ENCODE measurements at regions not wholly inside any gene's neighbourhood (a gene's known extent, or its start where the extent isn't known, plus 50 kb on each side); places are given as distances from the start of the nearest gene placed in this dataset.

- no peak for TF ChIP-seq REST (IDR thresholded peaks at IDR 0.05; ENCODE audit: insufficient read depth in 1 of 2, low read depth in 2 of 2, low read length in 2 of 2)
- TF ChIP-seq TAF1 (IDR thresholded peaks at IDR 0.05; ENCODE audit: borderline replicate concordance, insufficient read depth, low read length): no peak
- TF ChIP-seq SIN3A (IDR thresholded peaks at IDR 0.05; ENCODE audit: borderline replicate concordance, insufficient read depth, low read length): no peak
- no peak for TF ChIP-seq FOXP2 (optimal IDR thresholded peaks at IDR 0.05; ENCODE audit: borderline replicate concordance, extremely low read depth, extremely low read length, insufficient read depth)
- no peak for TF ChIP-seq POLR2AphosphoS5 (IDR thresholded peaks at IDR 0.05; ENCODE audit: low read depth, low read length)
Observed at GRCh38 chr7:47179812-47180515, 401.9 kb downstream of the TNS3 start.

DNA sequence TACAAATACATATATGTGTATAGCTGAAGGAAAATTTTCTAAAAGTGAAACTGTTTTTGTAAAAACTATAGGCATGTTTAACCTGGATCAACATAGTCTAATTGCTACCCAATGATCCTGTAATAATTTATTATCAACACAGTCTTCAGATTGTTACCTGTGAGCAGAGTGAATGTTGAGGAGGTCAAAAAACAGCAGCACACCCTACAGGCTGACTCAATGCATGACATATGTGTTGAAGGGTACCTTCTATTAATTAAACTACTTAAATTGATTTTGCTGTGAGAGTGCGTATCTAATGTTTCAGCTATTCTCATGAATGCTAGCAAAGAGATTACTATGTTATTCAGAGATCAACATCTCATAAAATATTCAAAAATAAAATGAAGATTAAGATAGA lies 411.4 kb downstream of the TNS3 start:
- TF ChIP-seq SIN3A (IDR thresholded peaks at IDR 0.05; ENCODE audit: borderline replicate concordance, insufficient read depth, low read length) (no peak), REST (IDR thresholded peaks at IDR 0.05; ENCODE audit: insufficient read depth in 1 of 2, low read depth in 2 of 2, low read length in 2 of 2) (no peak), POLR2AphosphoS5 (IDR thresholded peaks at IDR 0.05; ENCODE audit: low read depth, low read length) (no peak), FOXP2 (optimal IDR thresholded peaks at IDR 0.05; ENCODE audit: borderline replicate concordance, extremely low read depth, extremely low read length, insufficient read depth) (no peak), TAF1 (IDR thresholded peaks at IDR 0.05; ENCODE audit: borderline replicate concordance, insufficient read depth, low read length) (no peak)

DNA sequence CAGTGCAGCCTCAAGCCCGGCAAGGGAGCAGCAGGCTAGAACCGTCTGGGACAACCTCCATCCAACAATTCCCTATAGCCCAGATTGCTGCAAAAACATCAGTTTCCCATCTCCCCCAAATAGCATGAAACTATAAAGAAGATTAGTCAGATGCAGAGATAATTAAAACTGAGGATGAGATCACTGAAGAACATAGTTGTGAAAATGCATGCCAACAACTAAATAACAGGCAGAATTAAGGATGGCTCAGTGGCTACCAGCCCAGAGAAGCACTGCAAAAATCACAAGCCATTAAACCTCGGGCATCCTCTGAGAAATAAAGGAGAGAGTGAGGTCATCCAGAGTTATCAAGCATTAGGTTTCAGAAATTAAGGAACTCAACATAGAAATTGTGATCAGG lies 427.1 kb downstream of the TNS3 start:
- no peak for TF ChIP-seq POLR2AphosphoS5 (IDR thresholded peaks at IDR 0.05; ENCODE audit: low read depth, low read length)
- no peak for TF ChIP-seq TAF1 (IDR thresholded peaks at IDR 0.05; ENCODE audit: borderline replicate concordance, insufficient read depth, low read length)

GRCh38 chr7:47153576-47153975 lies 428.3 kb downstream of the TNS3 start:
- no peak for TF ChIP-seq TAF1 (IDR thresholded peaks at IDR 0.05; ENCODE audit: borderline replicate concordance, insufficient read depth, low read length)
- no peak for TF ChIP-seq SIN3A (IDR thresholded peaks at IDR 0.05; ENCODE audit: borderline replicate concordance, insufficient read depth, low read length)
- TF ChIP-seq REST (IDR thresholded peaks at IDR 0.05; ENCODE audit: insufficient read depth in 1 of 2, low read depth in 2 of 2, low read length in 2 of 2): no peak
- TF ChIP-seq POLR2AphosphoS5 (IDR thresholded peaks at IDR 0.05; ENCODE audit: low read depth, low read length): no peak
- no peak for TF ChIP-seq FOXP2 (optimal IDR thresholded peaks at IDR 0.05; ENCODE audit: borderline replicate concordance, extremely low read depth, extremely low read length, insufficient read depth)

GRCh38 chr7:47153058-47153457 lies 428.9 kb downstream of the TNS3 start:
- TF ChIP-seq POLR2AphosphoS5 (IDR thresholded peaks at IDR 0.05; ENCODE audit: low read depth, low read length) (no peak), TAF1 (IDR thresholded peaks at IDR 0.05; ENCODE audit: borderline replicate concordance, insufficient read depth, low read length) (no peak), SIN3A (IDR thresholded peaks at IDR 0.05; ENCODE audit: borderline replicate concordance, insufficient read depth, low read length) (no peak), FOXP2 (optimal IDR thresholded peaks at IDR 0.05; ENCODE audit: borderline replicate concordance, extremely low read depth, extremely low read length, insufficient read depth) (no peak), REST (IDR thresholded peaks at IDR 0.05; ENCODE audit: insufficient read depth in 1 of 2, low read depth in 2 of 2, low read length in 2 of 2) (no peak)
